Activated B cell treated with CpG ODN at 0.5 μM for 24 hours (primary cell): ENCODE measurements at regions not wholly inside any gene's neighbourhood (a gene's known extent, or its start where the extent isn't known, plus 50 kb on each side); places are given as distances from the start of the nearest gene placed in this dataset.
"Not testable (repeated sequence)": the region's sequence is repeated elsewhere in the genome, so short reads cannot be mapped to it uniquely, and the experiment has no call there.

Experiments used
- ATAC-seq: fragments of 200-7000 bp; cut with Tn5 transposase; one replicate; pipeline ENCODE4 v1.10.0; 2021; ENCODE audit warnings: low read depth, mild to moderate bottlenecking, moderate library complexity
- CTCF ChIA-PET: fragments of 350-600 bp; sonication (Branson Sonifier 250); formaldehyde crosslinking; loops from one replicate; lab custom pipeline; 2021; ENCODE audit warnings: antibody characterized with exemption; lab: Charles Lee
- POLR2A ChIA-PET: fragments of 350-600 bp; sonication (Branson Sonifier 250); formaldehyde crosslinking; loops from one replicate; lab custom pipeline; 2021; ENCODE audit warnings: antibody characterized with exemption; lab: Charles Lee
- DNase-seq: peaks from one replicate; pipeline ENCODE4 v3.0.0; 2022
- H3K27ac Mint-ChIP-seq: one replicate; pipeline ENCODE4 v1.8.0; 2020; ENCODE audit warnings: mixed read lengths
- H3K27me3 Mint-ChIP-seq: one replicate; pipeline ENCODE4 v1.8.0; 2021; ENCODE audit warnings: mixed read lengths
- H3K36me3 Mint-ChIP-seq: one replicate; pipeline ENCODE4 v1.8.0; 2021; ENCODE audit warnings: low read depth, mixed read lengths
- H3K4me1 Mint-ChIP-seq: one replicate; pipeline ENCODE4 v1.8.0; 2021; ENCODE audit warnings: mixed read lengths
- H3K4me3 Mint-ChIP-seq: one replicate; pipeline ENCODE4 v1.8.0; 2020; ENCODE audit warnings: mild to moderate bottlenecking, mixed read lengths
- H3K9me3 Mint-ChIP-seq: one replicate; pipeline ENCODE4 v1.8.0; 2020; ENCODE audit warnings: mixed read lengths
- intact Hi-C: fragments of 100-400 bp; cut with micrococcal nuclease; formaldehyde crosslinking; loops from one replicate; pipeline ENCODE4 v1.15.1; 2024
- TF ChIP-seq, protein P1 (sequence below): fragments of 200-600 bp; IDR thresholded peaks from one replicate; pipeline ENCODE4 v1.8.0; 2022; ENCODE audit warnings: antibody characterized with exemption, mild to moderate bottlenecking

- H3K27ac Mint-ChIP-seq, result no peak overlapping the region
- no peak overlapping the region for H3K4me3 Mint-ChIP-seq
- DNase-seq, result no peak
- ChIA-PET CTCF (no interaction called here), POLR2A (no interaction called here)
- TF ChIP-seq, protein P1, sequence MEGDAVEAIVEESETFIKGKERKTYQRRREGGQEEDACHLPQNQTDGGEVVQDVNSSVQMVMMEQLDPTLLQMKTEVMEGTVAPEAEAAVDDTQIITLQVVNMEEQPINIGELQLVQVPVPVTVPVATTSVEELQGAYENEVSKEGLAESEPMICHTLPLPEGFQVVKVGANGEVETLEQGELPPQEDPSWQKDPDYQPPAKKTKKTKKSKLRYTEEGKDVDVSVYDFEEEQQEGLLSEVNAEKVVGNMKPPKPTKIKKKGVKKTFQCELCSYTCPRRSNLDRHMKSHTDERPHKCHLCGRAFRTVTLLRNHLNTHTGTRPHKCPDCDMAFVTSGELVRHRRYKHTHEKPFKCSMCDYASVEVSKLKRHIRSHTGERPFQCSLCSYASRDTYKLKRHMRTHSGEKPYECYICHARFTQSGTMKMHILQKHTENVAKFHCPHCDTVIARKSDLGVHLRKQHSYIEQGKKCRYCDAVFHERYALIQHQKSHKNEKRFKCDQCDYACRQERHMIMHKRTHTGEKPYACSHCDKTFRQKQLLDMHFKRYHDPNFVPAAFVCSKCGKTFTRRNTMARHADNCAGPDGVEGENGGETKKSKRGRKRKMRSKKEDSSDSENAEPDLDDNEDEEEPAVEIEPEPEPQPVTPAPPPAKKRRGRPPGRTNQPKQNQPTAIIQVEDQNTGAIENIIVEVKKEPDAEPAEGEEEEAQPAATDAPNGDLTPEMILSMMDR, result no peak
- no peak for ATAC-seq
- no peaks in the 10 kb centered on the region for H3K4me1 Mint-ChIP-seq
- H3K9me3 Mint-ChIP-seq, result peaks cover 3% of the 10 kb centered on the region
- H3K36me3 Mint-ChIP-seq, result no peaks in the 10 kb centered on the region
- intact Hi-C loops, result no loop called here
- no peaks in the 10 kb centered on the region for H3K27me3 Mint-ChIP-seq
Observed at GRCh38 chr9:25742256-25742655, 64.0 kb upstream of the TUSC1 start.

DNA sequence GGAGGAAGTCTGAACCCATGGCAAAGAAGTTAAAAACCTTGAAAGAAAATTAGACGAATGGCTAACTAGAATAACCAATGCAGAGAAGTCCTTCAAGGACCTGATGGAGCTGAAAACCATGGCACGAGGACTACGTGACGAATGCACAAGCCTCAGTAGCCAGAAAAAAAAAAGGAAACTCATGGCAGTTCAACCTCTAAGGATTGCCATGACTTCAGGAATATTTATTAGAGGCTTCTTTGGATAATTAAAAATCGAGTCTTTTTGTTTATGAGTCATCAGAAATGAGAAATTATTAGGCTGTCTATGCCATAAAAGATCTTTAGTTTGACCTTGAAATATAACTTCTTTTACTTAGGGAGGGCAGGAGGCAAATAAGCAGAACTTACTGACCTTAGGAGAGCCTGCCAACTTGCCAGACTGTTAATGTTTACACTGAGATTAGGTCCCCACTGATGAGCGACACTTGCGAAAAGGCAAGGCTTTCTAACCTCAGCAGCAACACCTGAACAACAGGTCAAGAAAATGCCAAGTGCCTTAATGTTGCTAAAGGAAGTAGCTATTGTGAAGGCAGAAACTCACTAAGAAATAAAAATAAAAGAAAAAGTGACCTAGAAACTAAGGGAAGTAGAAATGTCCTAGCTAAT lies 55.2 kb upstream of the TUSC1 start:
- ATAC-seq, result no peak
- TF ChIP-seq, protein P1, result no peak
- intact Hi-C loops, result no loop called here
- H3K9me3 Mint-ChIP-seq, result peaks cover 3% of the 10 kb centered on the region
- H3K36me3 Mint-ChIP-seq, result no peaks in the 10 kb centered on the region
- no peak for DNase-seq
- no peak overlapping the region for H3K27ac Mint-ChIP-seq
- ChIA-PET POLR2A (no interaction called here), CTCF (interaction anchor here (0.7 kb wide), 1 partner anchor 317 kb away, joined by 3 read pairs; no protein-coding TSS in a partner anchor)
- no peaks in the 10 kb centered on the region for H3K27me3 Mint-ChIP-seq
- H3K4me3 Mint-ChIP-seq, result no peak overlapping the region
- H3K4me1 Mint-ChIP-seq, result no peaks in the 10 kb centered on the region

- DNase-seq, H3K27me3 Mint-ChIP-seq, ATAC-seq, CTCF ChIA-PET, H3K4me3 Mint-ChIP-seq, POLR2A ChIA-PET, H3K4me1 Mint-ChIP-seq, H3K36me3 Mint-ChIP-seq, H3K27ac Mint-ChIP-seq, intact Hi-C loops, H3K9me3 Mint-ChIP-seq: not testable (repeated sequence)
Observed at GRCh38 chr9:25731895-25732794, 53.9 kb upstream of the TUSC1 start.
